T47D (cell line): ENCODE measurements at regions not wholly inside any gene's neighbourhood (a gene's known extent, or its start where the extent isn't known, plus 50 kb on each side); places are given as distances from the start of the nearest gene placed in this dataset.

ENCODE experiments used
- DNase-seq, 2 experiments: peaks; one replicate each; pipeline versions ENCODE4 v3.0.0 to v3.0.0-alpha.2; 2011 to 2012; ENCODE audit warnings: low read depth in 1 of 2, low spot score in 1 of 2
- JUND ChIP-seq: IDR thresholded peaks from 2 replicates; pipeline ENCODE4 v1.6.1; 2012; ENCODE audit warnings: low read depth
- in situ Hi-C: cut with HindIII; loops from 2 replicates; pipeline ENCODE4 v1.10.0; 2016; ENCODE audit warnings: low sequenced_read_pairs, low pct_unique_long_range_greater_than_20kb

DNA sequence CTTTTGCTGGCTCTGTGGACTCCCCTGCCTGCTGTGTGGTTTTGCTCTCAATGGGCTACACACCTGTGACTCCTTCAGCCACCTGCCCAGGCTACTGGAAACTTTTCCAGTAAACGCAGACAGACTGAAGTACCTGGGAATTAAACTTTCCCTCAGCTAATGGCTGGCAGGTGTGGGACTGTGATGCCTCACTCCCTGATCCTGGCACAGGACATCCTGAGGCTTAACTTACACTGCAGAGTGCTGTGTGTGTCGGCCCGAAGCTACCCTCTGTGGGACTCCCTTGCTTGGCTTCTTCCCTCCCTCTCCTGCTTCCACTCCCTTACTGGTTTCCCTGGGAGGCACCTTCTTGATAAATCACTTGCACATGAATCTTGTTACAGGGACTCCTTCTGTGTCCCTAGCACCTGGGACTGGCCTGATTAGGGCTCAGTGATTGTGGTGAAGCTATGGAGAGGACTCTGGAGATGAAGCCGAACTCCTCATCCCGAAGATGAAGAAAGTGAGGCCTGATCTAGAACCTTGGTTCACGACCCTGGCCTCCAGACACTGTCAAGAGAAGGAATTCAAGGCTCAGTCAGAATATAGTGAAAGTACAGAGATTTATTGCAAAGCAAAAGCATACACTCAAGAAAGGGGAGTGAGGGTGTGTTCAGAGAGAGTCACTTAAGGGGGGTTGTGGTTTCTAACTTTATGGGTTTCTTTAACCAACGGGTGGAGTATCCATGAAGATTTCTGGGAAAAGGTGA is 113.4 kb upstream of the ALDH1B1 start:
- no peak for DNase-seq
- no peak for TF ChIP-seq JUND
- in situ Hi-C loops: no loop called here

DNA sequence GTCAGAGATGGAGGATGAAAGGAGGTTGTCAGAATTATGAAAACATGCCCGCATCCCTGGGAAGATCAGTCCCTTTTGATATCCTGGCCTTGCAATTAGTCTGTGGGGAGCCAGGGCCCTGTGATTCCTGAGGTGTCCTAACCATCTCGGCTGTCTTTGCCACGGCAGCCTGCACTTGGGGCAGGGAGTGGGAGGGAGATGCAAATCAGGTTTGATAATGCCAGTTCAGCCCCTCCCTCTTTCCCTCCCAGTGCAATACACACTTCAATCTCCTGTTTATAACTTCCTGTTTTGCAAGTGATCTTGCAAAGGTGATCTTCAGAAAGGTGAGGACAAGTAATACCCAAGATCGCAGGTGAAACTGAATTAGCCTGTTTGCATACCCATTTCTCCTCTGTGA is 114.0 kb upstream of the ALDH1B1 start:
- in situ Hi-C loops: no loop called here
- DNase-seq: no peak
- no peak for TF ChIP-seq JUND

DNA sequence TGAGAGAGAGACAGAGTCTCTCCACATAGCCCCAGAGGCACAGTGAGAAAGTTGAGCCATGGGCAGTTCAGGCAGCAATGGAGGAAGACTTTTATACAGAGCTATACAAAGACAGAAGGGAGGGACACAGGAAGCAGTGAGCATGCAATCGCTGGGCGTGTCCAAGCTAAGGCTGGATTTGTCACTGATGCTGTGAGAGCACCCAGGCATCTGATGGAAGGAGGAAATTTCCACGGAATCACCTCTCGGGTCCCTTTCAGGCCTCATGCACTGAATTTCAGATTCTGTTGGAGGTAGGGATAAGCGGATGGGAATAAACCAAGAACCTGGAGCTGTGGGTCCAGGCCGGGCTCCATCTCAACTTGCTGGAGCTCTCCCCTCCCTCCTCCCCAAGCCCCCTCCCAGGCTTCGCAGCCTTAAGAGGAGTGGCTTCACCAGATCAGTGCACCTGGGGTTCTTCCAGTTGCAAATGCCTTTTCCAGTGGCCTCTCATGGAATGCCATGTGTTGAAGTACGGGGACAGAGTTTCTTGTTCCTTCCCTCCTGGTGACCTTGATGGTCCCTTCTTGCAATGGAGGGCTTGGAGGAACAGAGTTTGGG is 114.8 kb upstream of the ALDH1B1 start:
- in situ Hi-C loops: no loop called here
- no peak for DNase-seq
- TF ChIP-seq JUND: no peak

DNA sequence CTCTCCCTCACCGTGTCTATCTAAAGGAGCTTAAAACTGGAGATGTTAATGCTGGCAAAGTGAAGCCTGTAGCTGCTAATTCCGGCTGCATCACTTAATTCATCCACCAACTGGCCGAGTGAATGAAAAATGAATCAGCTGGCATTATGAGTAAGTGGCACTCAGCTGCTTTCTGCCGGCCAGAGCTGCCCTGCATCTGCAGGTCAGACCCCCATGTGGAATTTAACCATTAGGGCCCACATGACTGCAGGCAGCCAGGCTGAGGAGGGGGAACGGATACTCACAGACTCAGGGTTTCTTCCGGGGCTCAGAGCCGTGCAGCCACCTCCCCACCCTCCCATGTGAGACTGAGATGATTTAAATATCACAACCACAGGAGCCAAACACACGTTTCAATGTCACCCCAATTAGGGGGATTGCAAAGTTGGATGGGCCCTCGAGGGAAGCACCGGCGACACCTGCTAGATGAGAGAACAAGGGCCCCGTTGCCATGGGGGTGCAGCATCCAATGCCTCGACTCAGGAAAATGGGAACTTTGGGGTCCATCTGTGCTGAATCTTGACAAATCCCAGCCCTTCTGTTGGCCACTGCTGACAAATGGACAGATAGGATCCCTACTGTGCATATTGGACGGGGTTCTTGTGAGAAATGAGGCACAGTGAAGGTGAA is 115.6 kb upstream of the ALDH1B1 start:
- in situ Hi-C loops: no loop called here
- no peak for TF ChIP-seq JUND

DNA sequence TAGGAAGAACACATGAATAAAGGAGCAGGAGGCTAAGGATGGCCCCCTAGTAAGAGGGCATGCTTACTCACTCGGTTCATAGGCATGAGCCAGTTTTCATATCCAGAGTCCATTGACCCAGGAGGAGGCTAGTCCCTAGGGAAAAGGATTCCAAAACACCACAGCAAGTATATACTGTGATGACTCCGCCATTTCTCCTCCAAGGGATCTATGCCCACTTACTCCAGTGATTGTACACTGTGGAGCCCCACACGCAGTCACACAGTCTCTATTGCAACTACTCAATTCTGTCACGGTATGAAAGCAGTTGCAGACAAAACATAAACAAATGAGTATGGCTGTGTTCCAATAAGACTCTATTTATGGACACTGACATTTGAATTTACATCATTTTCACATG is 117.7 kb upstream of the ALDH1B1 start:
- no peak for TF ChIP-seq JUND
- no peak for DNase-seq
- in situ Hi-C loops: no loop called here

More for the DNA sequence above, 115.6 kb upstream of the ALDH1B1 start:
- DNase-seq: no peak

DNA sequence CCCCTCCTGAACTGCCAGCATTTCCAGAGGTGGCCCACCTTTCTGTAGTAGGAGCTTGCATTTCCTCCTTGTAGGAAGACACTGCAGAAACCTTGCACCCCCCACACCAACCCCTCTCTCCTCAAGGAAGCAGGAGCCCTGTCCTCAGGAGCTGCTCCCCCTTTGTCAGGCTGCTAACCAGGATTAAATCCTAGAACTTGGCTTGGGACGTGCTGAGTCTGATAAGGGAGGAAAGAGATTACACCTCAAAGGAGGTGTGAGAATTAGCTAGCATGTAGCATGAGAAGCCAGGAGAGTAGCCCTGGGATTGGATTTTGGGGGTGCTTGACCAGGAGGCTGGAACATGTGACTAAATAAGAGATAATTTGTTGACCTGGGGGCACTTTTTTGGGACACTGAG is 119.8 kb upstream of the ALDH1B1 start:
- no peak for TF ChIP-seq JUND
- no peak for DNase-seq
- in situ Hi-C loops: no loop called here

DNA sequence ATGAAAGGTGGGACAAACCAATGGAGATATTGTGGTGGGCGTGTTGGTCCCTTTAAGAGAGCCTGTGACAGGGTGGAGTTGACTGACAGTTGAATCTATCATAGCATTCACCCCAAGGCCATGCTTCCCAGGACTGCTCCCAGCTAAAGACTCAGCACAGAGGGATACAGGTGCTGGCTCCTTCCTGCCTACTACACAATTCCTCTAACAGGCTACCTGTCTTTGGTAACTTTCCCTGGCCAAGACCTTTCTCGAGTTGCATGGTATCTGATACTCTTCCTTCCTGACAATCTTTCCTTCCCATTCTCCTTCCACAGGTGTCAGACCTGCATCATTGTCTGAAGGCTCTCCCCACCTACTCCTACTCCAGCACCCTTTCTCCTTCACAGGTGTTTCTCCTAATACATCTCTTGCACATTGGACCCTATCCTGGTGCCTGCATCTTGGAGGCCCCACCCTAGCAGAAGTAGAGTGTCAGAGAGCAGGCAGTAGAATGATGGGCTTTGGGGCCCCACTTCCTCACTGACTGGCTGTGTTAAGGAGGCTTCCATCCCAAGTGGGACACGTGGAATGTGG is 120.7 kb upstream of the ALDH1B1 start:
- DNase-seq: no peak
- no peak for TF ChIP-seq JUND
- in situ Hi-C loops: no loop called here

DNA sequence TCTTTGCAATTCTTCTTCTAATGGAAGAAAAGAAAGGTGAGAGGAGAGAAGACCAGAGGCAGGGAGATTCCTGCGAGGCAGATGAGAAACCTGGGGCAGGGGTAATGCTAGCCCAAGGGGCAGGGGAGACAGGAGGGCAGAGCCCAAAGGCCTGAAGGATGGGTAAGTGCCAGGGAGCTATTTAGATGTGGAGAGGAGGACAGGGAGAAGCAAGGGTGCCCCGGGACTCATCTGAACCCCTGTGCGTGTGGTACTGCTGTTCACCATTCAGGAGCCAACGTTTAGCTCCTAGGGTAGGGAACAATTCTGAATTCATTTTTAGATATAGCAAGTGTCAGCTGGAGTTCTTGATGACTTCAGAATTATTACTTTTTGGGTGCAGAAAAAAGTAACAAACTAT is 122.7 kb upstream of the ALDH1B1 start:
- TF ChIP-seq JUND: no peak
- in situ Hi-C loops: no loop called here
- DNase-seq: no peak

DNA sequence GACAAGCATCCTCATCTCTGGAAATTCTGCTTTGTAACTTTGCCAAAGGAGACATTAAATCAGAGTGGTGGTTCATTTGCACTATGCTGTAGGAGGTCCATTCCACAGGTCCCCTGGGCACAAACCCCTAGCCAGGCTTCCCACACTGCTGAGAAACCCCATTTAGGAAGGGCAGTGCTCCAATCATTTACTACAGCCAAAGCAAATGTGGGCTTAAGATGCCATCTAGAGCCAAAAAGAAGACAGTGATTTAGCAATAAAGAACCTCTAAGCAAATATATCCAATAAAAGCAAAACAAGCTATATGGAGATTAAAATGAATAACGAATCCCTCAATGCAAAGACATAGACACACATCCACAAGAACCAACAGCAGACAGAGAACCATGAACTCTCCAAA is 129.0 kb upstream of the ALDH1B1 start:
- in situ Hi-C loops: no loop called here
- no peak for TF ChIP-seq JUND
- peak in 1 of 2 experiments; percentile 69 for DNase-seq

DNA sequence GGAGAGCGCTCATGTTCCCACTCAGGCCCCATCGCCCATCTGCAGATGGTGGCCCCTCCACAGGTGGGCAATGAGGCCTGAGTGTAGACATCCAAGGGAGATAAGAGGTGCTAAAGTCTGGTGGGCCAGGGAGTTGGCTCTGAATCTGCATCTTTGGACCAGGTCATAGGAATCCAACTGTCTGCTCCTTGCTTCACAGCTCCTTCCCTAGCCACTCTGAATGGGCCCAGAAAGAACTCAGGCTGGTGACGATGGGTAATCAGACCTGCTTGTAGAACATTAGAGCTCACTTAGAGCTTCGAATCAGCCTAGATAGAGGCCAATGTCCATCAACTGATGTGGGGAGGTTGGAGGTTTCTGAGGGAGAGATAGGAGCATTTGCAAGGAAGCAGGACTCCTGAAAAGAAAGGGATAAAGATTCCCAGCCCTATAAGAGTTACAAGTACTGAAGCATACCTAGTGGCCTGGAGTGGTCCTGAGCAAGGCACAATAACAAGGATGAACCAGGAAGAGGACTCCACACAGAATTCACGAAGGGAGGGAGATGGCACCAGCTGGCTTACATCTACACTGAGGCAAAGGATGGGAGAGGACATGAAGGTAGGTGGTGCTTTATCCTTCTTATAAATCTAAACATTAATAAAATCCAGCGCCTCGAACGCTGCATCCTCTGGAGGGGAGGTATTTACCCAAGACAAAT is 132.8 kb upstream of the ALDH1B1 start:
- no peak for DNase-seq
- in situ Hi-C loops: no loop called here
- TF ChIP-seq JUND: no peak

DNA sequence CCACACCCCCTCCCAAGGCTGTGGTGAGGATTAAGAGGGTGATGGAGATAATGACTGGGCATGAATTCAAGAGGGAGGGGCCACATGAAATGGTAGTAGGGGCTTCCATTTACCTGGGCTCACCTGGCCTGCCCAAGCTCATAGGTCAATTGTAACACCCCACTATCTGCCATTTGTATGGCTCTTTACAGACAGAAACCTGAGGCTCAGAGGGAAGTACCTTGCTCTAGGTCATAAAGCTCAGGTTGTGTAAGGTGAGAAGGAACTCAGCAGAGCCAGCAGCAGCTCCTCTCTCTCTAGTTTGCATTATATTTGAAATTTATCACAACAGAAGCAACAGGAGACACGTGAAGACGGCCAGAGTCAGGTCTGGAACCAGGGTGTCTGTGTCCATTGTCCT is 133.4 kb upstream of the ALDH1B1 start:
- no peak for TF ChIP-seq JUND
- no peak for DNase-seq
- in situ Hi-C loops: no loop called here

DNA sequence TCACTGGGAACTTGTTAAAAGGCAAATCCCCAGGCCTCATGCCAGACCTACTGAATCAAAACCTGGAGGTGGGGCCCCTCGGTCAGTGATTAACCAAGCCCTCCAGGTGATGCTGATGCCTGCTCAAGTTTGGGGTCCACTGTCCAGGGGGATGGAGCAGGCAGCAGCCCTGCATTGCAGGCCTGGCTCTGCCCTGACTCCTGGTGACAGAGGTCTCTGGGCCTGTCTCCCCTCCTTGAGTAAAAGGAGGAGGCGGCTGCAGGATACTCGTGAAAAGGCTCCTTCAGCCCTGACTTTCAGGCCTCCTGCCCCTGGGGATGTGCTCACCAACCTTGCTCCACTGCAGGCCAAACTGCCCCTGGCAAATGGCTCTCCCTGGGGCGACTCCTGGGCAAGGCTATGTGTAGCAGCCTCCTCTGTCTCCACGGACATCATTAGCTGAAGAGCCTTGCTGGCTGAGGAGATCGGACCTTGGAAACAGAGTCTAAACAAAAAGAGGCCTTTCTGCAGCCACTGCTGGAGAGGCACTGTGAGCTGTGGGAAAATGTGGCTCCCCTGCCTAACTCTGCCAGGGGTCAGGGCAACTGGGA is 134.8 kb upstream of the ALDH1B1 start:
- no peak for DNase-seq
- in situ Hi-C loops: no loop called here
- no peak for TF ChIP-seq JUND
